ENCODE measurements at regions not wholly inside any gene's neighbourhood (a gene's known extent, or its start where the extent isn't known, plus 50 kb on each side); places are given as distances from the start of the nearest gene placed in this dataset.

DNA sequence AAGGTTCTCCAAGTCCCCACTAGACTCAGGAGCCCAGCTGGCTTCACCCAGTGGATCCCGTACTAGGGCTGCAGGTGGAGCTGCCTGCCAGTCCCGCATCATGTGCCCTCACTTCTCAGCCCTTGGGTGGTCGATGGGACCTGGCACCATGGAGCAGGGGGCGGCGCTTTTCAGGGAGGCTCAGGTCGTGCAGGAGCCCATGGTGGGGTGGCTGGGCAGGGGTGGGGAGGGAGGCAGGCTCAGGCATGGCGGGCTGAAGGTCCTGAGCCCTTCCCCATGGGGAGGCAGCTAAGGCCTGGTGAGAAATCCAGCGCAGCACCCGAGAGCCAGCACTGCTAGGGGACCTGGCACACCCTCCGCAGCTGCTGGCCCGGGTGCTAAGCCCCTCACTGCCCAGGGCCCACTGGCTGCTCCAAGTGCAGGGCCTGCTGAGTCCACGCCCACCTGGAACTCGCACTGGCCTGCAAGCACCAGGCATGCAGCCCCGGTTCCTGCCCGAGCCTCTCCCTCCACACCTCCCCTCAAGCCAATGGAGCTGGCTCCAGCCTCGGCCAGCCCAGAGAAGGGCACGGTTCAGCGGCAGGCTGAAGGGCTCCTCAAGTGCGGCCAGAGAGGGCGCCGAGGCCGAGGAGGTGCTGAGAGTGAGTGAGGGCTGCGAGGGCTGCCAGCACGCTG, 72.7 kb upstream of the SLIT2 start:
- no peaks in the 10 kb centered on the region for H3K4me1 Mint-ChIP-seq (ENCODE audit: unreplicated experiment)
- no peak overlapping the region for H3K4me3 Mint-ChIP-seq (ENCODE audit: unreplicated experiment)
- no peaks in the 10 kb centered on the region for H3K36me3 Mint-ChIP-seq (ENCODE audit: low read depth, unreplicated experiment)
- TF ChIP-seq, protein P1, sequence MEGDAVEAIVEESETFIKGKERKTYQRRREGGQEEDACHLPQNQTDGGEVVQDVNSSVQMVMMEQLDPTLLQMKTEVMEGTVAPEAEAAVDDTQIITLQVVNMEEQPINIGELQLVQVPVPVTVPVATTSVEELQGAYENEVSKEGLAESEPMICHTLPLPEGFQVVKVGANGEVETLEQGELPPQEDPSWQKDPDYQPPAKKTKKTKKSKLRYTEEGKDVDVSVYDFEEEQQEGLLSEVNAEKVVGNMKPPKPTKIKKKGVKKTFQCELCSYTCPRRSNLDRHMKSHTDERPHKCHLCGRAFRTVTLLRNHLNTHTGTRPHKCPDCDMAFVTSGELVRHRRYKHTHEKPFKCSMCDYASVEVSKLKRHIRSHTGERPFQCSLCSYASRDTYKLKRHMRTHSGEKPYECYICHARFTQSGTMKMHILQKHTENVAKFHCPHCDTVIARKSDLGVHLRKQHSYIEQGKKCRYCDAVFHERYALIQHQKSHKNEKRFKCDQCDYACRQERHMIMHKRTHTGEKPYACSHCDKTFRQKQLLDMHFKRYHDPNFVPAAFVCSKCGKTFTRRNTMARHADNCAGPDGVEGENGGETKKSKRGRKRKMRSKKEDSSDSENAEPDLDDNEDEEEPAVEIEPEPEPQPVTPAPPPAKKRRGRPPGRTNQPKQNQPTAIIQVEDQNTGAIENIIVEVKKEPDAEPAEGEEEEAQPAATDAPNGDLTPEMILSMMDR (IDR thresholded peaks at IDR 0.05; ENCODE audit: unreplicated experiment) = no peak
- H3K27ac Mint-ChIP-seq (ENCODE audit: unreplicated experiment) = no peak overlapping the region
- DNase-seq (ENCODE audit: low spot score) = no peak
- no peaks in the 10 kb centered on the region for H3K9me3 Mint-ChIP-seq (ENCODE audit: unreplicated experiment)
- no peaks in the 10 kb centered on the region for H3K27me3 Mint-ChIP-seq (ENCODE audit: unreplicated experiment)

DNA sequence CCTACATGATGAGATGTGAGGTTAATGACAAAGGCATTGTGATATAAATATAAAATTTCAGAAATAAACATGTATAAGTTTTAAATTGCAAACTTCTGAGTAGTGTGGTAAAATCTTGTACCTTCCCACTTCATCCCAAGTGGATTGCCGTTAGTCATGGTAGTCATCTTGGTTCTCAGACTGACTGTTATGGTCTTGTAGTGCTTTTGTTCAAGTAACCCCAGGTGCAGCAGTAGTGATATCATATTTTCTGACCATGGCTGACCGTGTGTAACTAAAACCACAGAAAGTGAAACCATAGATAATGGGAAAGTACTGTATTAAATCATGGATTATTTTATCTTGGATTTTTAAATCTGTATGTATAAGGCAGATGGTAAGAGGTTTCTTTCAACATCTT, 74.8 kb upstream of the SLIT2 start:
- no peaks in the 10 kb centered on the region for H3K27me3 Mint-ChIP-seq (ENCODE audit: unreplicated experiment)
- no peak for DNase-seq (ENCODE audit: low spot score)
- H3K4me1 Mint-ChIP-seq (ENCODE audit: unreplicated experiment) = no peaks in the 10 kb centered on the region
- H3K9me3 Mint-ChIP-seq (ENCODE audit: unreplicated experiment) = no peaks in the 10 kb centered on the region
- TF ChIP-seq, protein P1 (IDR thresholded peaks at IDR 0.05; ENCODE audit: unreplicated experiment) = no peak
- H3K4me3 Mint-ChIP-seq (ENCODE audit: unreplicated experiment) = no peak overlapping the region
- H3K36me3 Mint-ChIP-seq (ENCODE audit: low read depth, unreplicated experiment) = no peaks in the 10 kb centered on the region
- H3K27ac Mint-ChIP-seq (ENCODE audit: unreplicated experiment) = no peak overlapping the region

DNA sequence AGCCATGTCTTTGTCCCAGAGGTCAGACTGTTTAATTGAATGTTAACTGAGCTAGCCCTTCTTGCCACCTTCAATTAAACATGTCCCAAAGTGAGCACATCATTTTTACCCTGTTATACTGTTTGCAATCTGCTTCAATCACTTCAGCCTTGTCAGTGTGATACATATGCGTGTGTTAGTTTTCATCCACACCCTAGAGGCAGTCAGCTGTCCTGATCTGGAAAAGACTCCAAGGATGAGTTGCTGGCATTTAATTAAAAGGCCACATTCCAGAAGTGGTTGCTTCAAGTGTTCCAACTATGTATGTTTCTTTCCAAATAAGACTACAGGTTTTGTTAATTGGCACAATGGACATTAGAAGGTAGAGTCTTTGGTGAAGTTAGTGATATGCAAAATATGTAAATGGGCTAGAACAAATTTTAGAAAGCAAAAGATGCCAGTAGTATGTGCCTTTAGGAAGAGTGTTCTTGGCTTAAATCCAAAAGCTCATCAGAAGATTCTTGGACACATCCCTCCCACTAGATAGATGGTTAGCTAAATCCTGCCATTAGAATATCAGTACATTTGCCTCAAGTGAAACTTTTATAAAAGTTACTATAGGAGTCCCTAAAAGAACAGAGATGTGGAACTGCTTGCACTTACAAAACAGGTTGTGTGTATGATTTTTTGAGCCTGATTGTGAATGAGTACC, 79.5 kb upstream of the SLIT2 start:
- TF ChIP-seq, protein P1 (IDR thresholded peaks at IDR 0.05; ENCODE audit: unreplicated experiment) = no peak
- H3K4me3 Mint-ChIP-seq (ENCODE audit: unreplicated experiment) = no peak overlapping the region
- H3K9me3 Mint-ChIP-seq (ENCODE audit: unreplicated experiment) = no peaks in the 10 kb centered on the region
- no peaks in the 10 kb centered on the region for H3K36me3 Mint-ChIP-seq (ENCODE audit: low read depth, unreplicated experiment)
- H3K27ac Mint-ChIP-seq (ENCODE audit: unreplicated experiment) = no peak overlapping the region
- DNase-seq (ENCODE audit: low spot score) = no peak
- H3K4me1 Mint-ChIP-seq (ENCODE audit: unreplicated experiment) = no peaks in the 10 kb centered on the region
- H3K27me3 Mint-ChIP-seq (ENCODE audit: unreplicated experiment) = no peaks in the 10 kb centered on the region

DNA sequence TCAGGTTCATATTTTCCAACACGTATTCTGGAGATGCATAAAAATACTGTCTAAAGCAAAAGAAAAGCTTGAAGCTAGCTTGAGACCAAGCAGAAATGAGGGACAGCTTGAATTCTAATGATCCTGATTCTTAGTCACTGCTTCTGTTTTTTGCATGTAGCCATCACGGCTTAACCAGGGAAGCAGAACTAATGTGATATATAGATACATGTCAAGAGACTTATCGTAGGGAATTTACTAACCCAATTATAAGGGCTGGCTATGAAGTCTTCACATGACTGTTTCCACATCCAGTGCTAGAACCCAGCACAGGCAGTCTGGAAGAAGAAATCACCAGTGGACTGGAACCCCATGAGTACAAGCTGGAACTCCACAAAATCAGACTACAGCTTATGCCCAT, 85.2 kb upstream of the SLIT2 start:
- TF ChIP-seq, protein P1 (IDR thresholded peaks at IDR 0.05; ENCODE audit: unreplicated experiment) = no peak
- H3K36me3 Mint-ChIP-seq (ENCODE audit: low read depth, unreplicated experiment) = no peaks in the 10 kb centered on the region
- H3K4me1 Mint-ChIP-seq (ENCODE audit: unreplicated experiment) = no peaks in the 10 kb centered on the region
- DNase-seq (ENCODE audit: low spot score) = no peak
- H3K4me3 Mint-ChIP-seq (ENCODE audit: unreplicated experiment) = no peak overlapping the region
- H3K27ac Mint-ChIP-seq (ENCODE audit: unreplicated experiment) = no peak overlapping the region
- peaks cover 1% of the 10 kb centered on the region for H3K27me3 Mint-ChIP-seq (ENCODE audit: unreplicated experiment)
- H3K9me3 Mint-ChIP-seq (ENCODE audit: unreplicated experiment) = no peaks in the 10 kb centered on the region

DNA sequence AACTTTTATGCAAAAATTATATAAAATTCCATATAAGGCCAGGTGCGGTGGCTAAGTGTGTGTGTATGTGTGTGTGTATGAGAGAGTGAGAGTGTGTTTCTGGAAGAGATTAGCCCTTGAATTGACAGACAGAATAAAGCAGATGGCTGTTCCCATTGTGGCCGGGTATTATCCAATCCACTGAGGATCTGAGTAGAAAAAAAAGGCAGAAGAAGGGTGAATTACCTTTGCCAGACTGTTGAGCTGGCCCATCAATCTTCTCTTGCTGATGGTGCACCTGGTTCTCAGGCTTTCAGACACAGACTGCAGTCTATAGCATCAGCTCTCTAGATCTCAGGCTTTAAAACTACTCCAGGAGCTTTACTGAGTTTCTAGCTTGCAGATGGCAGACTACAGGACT, 92.2 kb upstream of the SLIT2 start:
- Mint-ChIP-seq H3K36me3 (ENCODE audit: low read depth, unreplicated experiment) (no peaks in the 10 kb centered on the region), H3K27ac (ENCODE audit: unreplicated experiment) (no peak overlapping the region), H3K4me1 (ENCODE audit: unreplicated experiment) (no peaks in the 10 kb centered on the region), H3K27me3 (ENCODE audit: unreplicated experiment) (no peaks in the 10 kb centered on the region), H3K4me3 (ENCODE audit: unreplicated experiment) (no peak overlapping the region), H3K9me3 (ENCODE audit: unreplicated experiment) (no peaks in the 10 kb centered on the region)
- TF ChIP-seq, protein P1 (IDR thresholded peaks at IDR 0.05; ENCODE audit: unreplicated experiment) = no peak
- no peak for DNase-seq (ENCODE audit: low spot score)

Data from endothelial cell (in vitro differentiated cells).